Esophagus squamous epithelium (tissue), 4 donors: ENCODE measurements at regions not wholly inside any gene's neighbourhood (a gene's known extent, or its start where the extent isn't known, plus 50 kb on each side); places are given as distances from the start of the nearest gene placed in this dataset.

Experiments used
- POLR2A ChIP-seq, 4 donors: fragments of 450-650 bp; IDR thresholded peaks; one replicate each; pipeline ENCODE4 v1.6.1; 2017; ENCODE audit warnings: antibody characterized with exemption in 4 of 4, mild to moderate bottlenecking in 4 of 4, moderate library complexity in 3 of 4
- TF ChIP-seq, protein P1 (sequence below), 6 experiments: fragments of 450-650 bp in 4 of 6; fragments of 200-600 bp in 2 of 6; sonication (generic) in 2 of 6; IDR thresholded peaks; one replicate each; pipeline ENCODE4 v1.5.1; 2016 to 2019; ENCODE audit warnings: antibody characterized with exemption in 6 of 6, mild to moderate bottlenecking in 4 of 6, moderate library complexity in 4 of 6

DNA sequence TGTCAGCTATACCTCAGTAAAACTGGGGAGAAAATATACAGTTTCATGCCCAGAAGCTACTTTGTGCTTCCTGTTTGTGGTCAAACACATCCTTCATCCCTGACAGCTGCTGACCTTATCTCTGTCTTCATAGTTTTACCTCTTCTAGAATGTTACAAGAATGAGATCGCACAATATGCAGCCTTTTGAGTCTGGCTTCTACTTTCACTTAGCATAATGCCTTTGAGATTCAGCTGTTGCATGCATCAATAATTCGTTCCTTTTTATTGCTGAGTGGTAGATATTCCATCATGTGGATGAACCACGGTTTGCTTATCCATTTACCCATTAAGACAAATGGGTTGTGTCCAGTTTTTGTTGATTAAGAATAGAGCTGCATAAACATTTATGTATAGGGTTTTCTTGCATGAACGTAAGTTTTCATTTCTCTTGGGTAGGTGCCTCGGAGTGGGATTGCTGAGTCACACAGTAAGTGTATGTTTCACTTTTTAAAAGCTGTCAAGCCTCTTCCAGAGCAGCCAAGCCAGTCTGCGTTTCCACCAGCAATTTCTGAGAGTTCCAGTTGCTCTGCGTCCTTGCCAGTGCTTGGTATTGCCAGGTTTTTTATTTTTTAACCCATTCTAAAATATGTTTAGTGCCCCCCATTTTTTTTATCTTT is 86.6 kb upstream of the PAX1 start:
- TF ChIP-seq, protein P1, sequence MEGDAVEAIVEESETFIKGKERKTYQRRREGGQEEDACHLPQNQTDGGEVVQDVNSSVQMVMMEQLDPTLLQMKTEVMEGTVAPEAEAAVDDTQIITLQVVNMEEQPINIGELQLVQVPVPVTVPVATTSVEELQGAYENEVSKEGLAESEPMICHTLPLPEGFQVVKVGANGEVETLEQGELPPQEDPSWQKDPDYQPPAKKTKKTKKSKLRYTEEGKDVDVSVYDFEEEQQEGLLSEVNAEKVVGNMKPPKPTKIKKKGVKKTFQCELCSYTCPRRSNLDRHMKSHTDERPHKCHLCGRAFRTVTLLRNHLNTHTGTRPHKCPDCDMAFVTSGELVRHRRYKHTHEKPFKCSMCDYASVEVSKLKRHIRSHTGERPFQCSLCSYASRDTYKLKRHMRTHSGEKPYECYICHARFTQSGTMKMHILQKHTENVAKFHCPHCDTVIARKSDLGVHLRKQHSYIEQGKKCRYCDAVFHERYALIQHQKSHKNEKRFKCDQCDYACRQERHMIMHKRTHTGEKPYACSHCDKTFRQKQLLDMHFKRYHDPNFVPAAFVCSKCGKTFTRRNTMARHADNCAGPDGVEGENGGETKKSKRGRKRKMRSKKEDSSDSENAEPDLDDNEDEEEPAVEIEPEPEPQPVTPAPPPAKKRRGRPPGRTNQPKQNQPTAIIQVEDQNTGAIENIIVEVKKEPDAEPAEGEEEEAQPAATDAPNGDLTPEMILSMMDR (IDR thresholded peaks at IDR 0.05) = no peak
- no peak for TF ChIP-seq POLR2A (IDR thresholded peaks at IDR 0.05)
